SK-N-SH (cell line): ENCODE measurements at regions not wholly inside any gene's neighbourhood (a gene's known extent, or its start where the extent isn't known, plus 50 kb on each side); places are given as distances from the start of the nearest gene placed in this dataset.

Source experiments
- CTCF ChIA-PET: fragments of 300-600, 350-600 bp; formaldehyde crosslinking; extraction: SDS; loops from one replicate; lab custom pipeline; 2021; lab: Yijun Ruan, JAX
- POLR2A ChIA-PET: fragments of 350-600 bp; sonication (Branson Sonifier 250); formaldehyde crosslinking; extraction: SDS; loops from one replicate; lab custom pipeline; 2020; ENCODE audit warnings: antibody characterized with exemption, inconsistent platforms; lab: Yijun Ruan, JAX
- DNase-seq: peaks from one replicate; pipeline ENCODE4 v3.0.0; 2012
- H2AFZ ChIP-seq: fragments of 200-600 bp; sonication (generic); 2 replicates; pipeline ENCODE4 v1.8.1; 2016; ENCODE audit warnings: antibody characterized with exemption, mild to moderate bottlenecking, low read depth
- H3F3A ChIP-seq: fragments of 200-600 bp; sonication (generic); replicated peaks from 2 replicates; pipeline ENCODE3; 2016; ENCODE audit warnings: antibody characterized with exemption, mild to moderate bottlenecking; ENCODE audit not compliant: insufficient read depth
- H3K27ac ChIP-seq, 2 experiments: fragments of 200-500 bp in 1 of 2; fragments of 200-600 bp in 1 of 2; sonication (Bioruptor generic) in 1 of 2; sonication (generic), shearing (Covaris generic) in 1 of 2; 2 replicates each; pipeline versions ENCODE4 v1.5.1 to v1.6.1; 2014 to 2016; ENCODE audit warnings: low read depth in 2 of 2, inconsistent platforms in 1 of 2, low read length in 1 of 2, mild to moderate bottlenecking in 1 of 2, mixed read lengths in 1 of 2
- H3K27me3 ChIP-seq: fragments of 200-600 bp; sonication (generic), shearing (Covaris generic); 2 replicates; pipeline ENCODE4 v1.6.1; 2016; ENCODE audit warnings: mixed run types; ENCODE audit not compliant: insufficient read depth
- H3K36me3 ChIP-seq, 2 experiments: fragments of 200-500 bp in 1 of 2; fragments of 200-600 bp in 1 of 2; sonication (Bioruptor generic) in 1 of 2; sonication (generic) in 1 of 2; replicated peaks in 1 of 2; 2 replicates each; pipeline versions ENCODE3 to v1.5.1; 2014 to 2016; ENCODE audit warnings: low read length in 1 of 2, mild to moderate bottlenecking in 1 of 2; ENCODE audit not compliant: insufficient read depth in 2 of 2, control insufficient read depth in 1 of 2
- H3K4me1 ChIP-seq, 2 experiments: fragments of 200-500 bp in 1 of 2; fragments of 200-600 bp in 1 of 2; sonication (Bioruptor generic) in 1 of 2; sonication (generic), shearing (Covaris generic) in 1 of 2; 2 replicates each; pipeline versions ENCODE4 v1.5.1 to v1.6.1; 2014 to 2016; ENCODE audit warnings: low read depth in 1 of 2, low read length in 1 of 2, mixed run types in 1 of 2; ENCODE audit not compliant: insufficient read depth in 2 of 2, control insufficient read depth in 1 of 2
- H3K4me2 ChIP-seq: fragments of 200-600 bp; sonication (generic), shearing (Covaris generic); 2 replicates; pipeline ENCODE4 v1.6.1; 2017; ENCODE audit warnings: mixed run types
- H3K4me3 ChIP-seq, 2 experiments: fragments of 200-500 bp in 1 of 2; fragments of 200-600 bp in 1 of 2; sonication (Bioruptor generic) in 1 of 2; sonication (generic), shearing (Covaris generic) in 1 of 2; 2 replicates each; pipeline versions ENCODE4 v1.5.1 to v1.8.1; 2014 to 2016; ENCODE audit warnings: low read depth in 2 of 2, inconsistent platforms in 1 of 2, low read length in 1 of 2, mild to moderate bottlenecking in 1 of 2, mixed read lengths in 1 of 2, moderate library complexity in 1 of 2
- H3K79me2 ChIP-seq: fragments of 200-600 bp; sonication (generic); 2 replicates; pipeline ENCODE4 v1.8.1; 2017; ENCODE audit warnings: mild to moderate bottlenecking; ENCODE audit not compliant: insufficient read depth
- H3K9ac ChIP-seq: fragments of 200-600 bp; sonication (generic); 2 replicates; pipeline ENCODE4 v1.6.1; 2017; ENCODE audit warnings: mixed run types
- H3K9me2 ChIP-seq: fragments of 200-600 bp; sonication (generic); 2 replicates; pipeline ENCODE4 v1.6.1; 2017; ENCODE audit warnings: mixed run types
- H3K9me3 ChIP-seq: fragments of 200-600 bp; sonication (generic); 2 replicates; pipeline ENCODE4 v1.6.1; 2017; ENCODE audit warnings: mixed run types, mild to moderate bottlenecking, moderate library complexity
- H4K20me1 ChIP-seq: fragments of 200-600 bp; sonication (generic); 2 replicates; pipeline ENCODE4 v1.6.1; 2017; ENCODE audit warnings: mild to moderate bottlenecking, mixed run types; ENCODE audit not compliant: insufficient read depth
- EP300 ChIP-seq, 2 experiments: IDR thresholded peaks; 2 replicates each; pipeline versions ENCODE4 v1.4.0 to v1.6.1; 2012; ENCODE audit warnings: borderline replicate concordance in 1 of 2, low read depth in 1 of 2, low read length in 1 of 2
- FOXJ3 ChIP-seq: sonication (generic); formaldehyde crosslinking; IDR thresholded peaks from 2 replicates; pipeline ENCODE4 v1.5.1; 2020; ENCODE audit warnings: mild to moderate bottlenecking, missing genetic modification reagents
- FOXM1 ChIP-seq: IDR thresholded peaks from 2 replicates; pipeline ENCODE4 v1.4.0; 2012; ENCODE audit warnings: low read depth, mild to moderate bottlenecking
- GABPA ChIP-seq: IDR thresholded peaks from 2 replicates; pipeline ENCODE4 v1.4.0; 2012; ENCODE audit warnings: low read depth, mild to moderate bottlenecking
- IRF3 ChIP-seq: fragments of 150-350 bp; IDR thresholded peaks from 2 replicates; pipeline ENCODE4 v1.6.1; 2016; ENCODE audit warnings: mild to moderate bottlenecking, low read depth, low read length
- MAX ChIP-seq: IDR thresholded peaks from 2 replicates; pipeline ENCODE4 v1.4.0; 2012; ENCODE audit warnings: low read depth
- NRF1 ChIP-seq: IDR thresholded peaks from 2 replicates; pipeline ENCODE4 v1.6.1; 2012; ENCODE audit warnings: low read depth, mild to moderate bottlenecking, low read length
- RCOR1 ChIP-seq: fragments of 150-350 bp; IDR thresholded peaks from 2 replicates; pipeline ENCODE4 v1.6.1; 2017; ENCODE audit warnings: antibody characterized with exemption, low read length
- SIN3A ChIP-seq: IDR thresholded peaks from 2 replicates; pipeline ENCODE4 v1.6.1; 2012; ENCODE audit warnings: low read depth, mild to moderate bottlenecking, low read length, moderate library complexity, borderline replicate concordance
- SMC3 ChIP-seq: IDR thresholded peaks from 2 replicates; pipeline ENCODE4 v1.6.1; 2012; ENCODE audit warnings: low read depth, low read length, improper control_type of control experiment
- TAF1 ChIP-seq: IDR thresholded peaks from 2 replicates; pipeline ENCODE4 v1.6.1; 2012; ENCODE audit warnings: low read depth, mild to moderate bottlenecking, low read length, moderate library complexity, borderline replicate concordance
- TCF12 ChIP-seq: IDR thresholded peaks from 2 replicates; pipeline ENCODE4 v1.4.0; 2012
- TEAD4 ChIP-seq: IDR thresholded peaks from 2 replicates; pipeline ENCODE4 v1.4.0; 2012; ENCODE audit warnings: mild to moderate bottlenecking, borderline replicate concordance; ENCODE audit not compliant: insufficient read depth
- WGBS: methylation state at CpG from one replicate; pipeline ENCODE4 v1.1.6; 2017; ENCODE audit warnings: low lambda C conversion rate; 5-methylcytosine and 5-hydroxymethylcytosine counted together
- TF ChIP-seq, protein P1 (sequence below): fragments of 200-600 bp; sonication (generic); IDR thresholded peaks from 2 replicates; pipeline ENCODE4 v1.6.1; 2017; ENCODE audit warnings: antibody characterized with exemption, mild to moderate bottlenecking, moderate library complexity
- TF ChIP-seq, protein P2 (sequence below): IDR thresholded peaks from 2 replicates; pipeline ENCODE4; 2012
- TF ChIP-seq, protein P3 (sequence below): IDR thresholded peaks from 2 replicates; pipeline ENCODE4 v1.4.0; 2012; ENCODE audit warnings: low read depth, borderline replicate concordance

GRCh38 chr5:75975496-75975895 is 107.7 kb upstream of the SV2C start:
- CTCF ChIA-PET: interaction anchor here (1.8 kb wide), 1 partner anchor 10 kb away, joined by 7 read pairs; no protein-coding TSS in a partner anchor
- 21% methylated on average over 4 of the region's 5 CpGs for WGBS
- TF ChIP-seq MAX (no peak), TEAD4 (no peak), IRF3 (no peak), TAF1 (no peak), NRF1 (no peak), FOXJ3 (CRISPR knock-in tag) (no peak)
- TF ChIP-seq, protein P1, sequence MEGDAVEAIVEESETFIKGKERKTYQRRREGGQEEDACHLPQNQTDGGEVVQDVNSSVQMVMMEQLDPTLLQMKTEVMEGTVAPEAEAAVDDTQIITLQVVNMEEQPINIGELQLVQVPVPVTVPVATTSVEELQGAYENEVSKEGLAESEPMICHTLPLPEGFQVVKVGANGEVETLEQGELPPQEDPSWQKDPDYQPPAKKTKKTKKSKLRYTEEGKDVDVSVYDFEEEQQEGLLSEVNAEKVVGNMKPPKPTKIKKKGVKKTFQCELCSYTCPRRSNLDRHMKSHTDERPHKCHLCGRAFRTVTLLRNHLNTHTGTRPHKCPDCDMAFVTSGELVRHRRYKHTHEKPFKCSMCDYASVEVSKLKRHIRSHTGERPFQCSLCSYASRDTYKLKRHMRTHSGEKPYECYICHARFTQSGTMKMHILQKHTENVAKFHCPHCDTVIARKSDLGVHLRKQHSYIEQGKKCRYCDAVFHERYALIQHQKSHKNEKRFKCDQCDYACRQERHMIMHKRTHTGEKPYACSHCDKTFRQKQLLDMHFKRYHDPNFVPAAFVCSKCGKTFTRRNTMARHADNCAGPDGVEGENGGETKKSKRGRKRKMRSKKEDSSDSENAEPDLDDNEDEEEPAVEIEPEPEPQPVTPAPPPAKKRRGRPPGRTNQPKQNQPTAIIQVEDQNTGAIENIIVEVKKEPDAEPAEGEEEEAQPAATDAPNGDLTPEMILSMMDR: no peak

DNA sequence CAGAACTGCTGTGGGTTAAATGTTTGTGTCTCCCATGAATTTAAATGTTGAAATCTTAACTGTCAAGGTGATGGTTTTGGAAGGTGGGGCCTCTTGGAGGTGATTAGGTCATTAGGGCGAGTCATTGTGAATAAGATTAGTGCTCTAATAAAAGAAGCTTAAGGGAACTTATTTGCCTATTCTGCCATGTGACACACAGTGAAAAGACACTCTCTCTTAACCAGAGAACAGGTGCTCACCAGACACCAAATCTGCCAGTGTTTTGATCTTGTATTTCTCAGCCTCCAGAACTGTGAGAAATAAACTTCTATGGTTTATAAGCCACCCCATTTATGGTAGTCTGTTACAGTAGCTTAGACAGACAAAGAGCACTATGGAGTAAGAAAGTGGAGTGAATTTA is 117.9 kb upstream of the SV2C start:
- Histone ChIP-seq H3K36me3 (no peaks in the 10 kb centered on the region), H3K4me1 (no peaks in the 10 kb centered on the region; a peak in 1 of 4 replicates), H3K9me2 (no peaks in the 10 kb centered on the region), H3K4me2 (no peak overlapping the region), H3K9me3 (no peaks in the 10 kb centered on the region), H4K20me1 (no peaks in the 10 kb centered on the region), H3K27ac (no peak overlapping the region), H3K4me3 (no peak overlapping the region), H2AFZ (no peak overlapping the region), H3K79me2 (no peaks in the 10 kb centered on the region), H3K27me3 (no peaks in the 10 kb centered on the region), H3F3A (no peaks in the 10 kb centered on the region), H3K9ac (no peak overlapping the region)
- DNase-seq: no peak
- CTCF ChIA-PET: interaction anchor here (1.0 kb wide), 1 partner anchor 25 kb away, joined by 3 read pairs; no protein-coding TSS in a partner anchor
- POLR2A ChIA-PET: no interaction called here
- TF ChIP-seq TCF12 (no peak), GABPA (no peak), SMC3 (no peak), NRF1 (no peak), RCOR1 (no peak), EP300 (IDR thresholded peaks at IDR 0.05; ENCODE audit: borderline replicate concordance in 1 of 2, low read depth in 1 of 2, low read length in 1 of 2) (no peak), FOXM1 (no peak), SIN3A (no peak)
- TF ChIP-seq, protein P2, sequence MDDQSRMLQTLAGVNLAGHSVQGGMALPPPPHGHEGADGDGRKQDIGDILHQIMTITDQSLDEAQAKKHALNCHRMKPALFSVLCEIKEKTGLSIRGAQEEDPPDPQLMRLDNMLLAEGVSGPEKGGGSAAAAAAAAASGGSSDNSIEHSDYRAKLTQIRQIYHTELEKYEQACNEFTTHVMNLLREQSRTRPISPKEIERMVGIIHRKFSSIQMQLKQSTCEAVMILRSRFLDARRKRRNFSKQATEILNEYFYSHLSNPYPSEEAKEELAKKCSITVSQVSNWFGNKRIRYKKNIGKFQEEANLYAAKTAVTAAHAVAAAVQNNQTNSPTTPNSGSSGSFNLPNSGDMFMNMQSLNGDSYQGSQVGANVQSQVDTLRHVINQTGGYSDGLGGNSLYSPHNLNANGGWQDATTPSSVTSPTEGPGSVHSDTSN: no peak
- TF ChIP-seq, protein P3, sequence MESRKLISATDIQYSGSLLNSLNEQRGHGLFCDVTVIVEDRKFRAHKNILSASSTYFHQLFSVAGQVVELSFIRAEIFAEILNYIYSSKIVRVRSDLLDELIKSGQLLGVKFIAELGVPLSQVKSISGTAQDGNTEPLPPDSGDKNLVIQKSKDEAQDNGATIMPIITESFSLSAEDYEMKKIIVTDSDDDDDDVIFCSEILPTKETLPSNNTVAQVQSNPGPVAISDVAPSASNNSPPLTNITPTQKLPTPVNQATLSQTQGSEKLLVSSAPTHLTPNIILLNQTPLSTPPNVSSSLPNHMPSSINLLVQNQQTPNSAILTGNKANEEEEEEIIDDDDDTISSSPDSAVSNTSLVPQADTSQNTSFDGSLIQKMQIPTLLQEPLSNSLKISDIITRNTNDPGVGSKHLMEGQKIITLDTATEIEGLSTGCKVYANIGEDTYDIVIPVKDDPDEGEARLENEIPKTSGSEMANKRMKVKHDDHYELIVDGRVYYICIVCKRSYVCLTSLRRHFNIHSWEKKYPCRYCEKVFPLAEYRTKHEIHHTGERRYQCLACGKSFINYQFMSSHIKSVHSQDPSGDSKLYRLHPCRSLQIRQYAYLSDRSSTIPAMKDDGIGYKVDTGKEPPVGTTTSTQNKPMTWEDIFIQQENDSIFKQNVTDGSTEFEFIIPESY: no peak
- 7% methylated on average over 1 of the region's 1 CpG for WGBS

More at GRCh38 chr5:75975496-75975895, 107.7 kb upstream of the SV2C start:
- no peak for DNase-seq
- no peak overlapping the region for H3K27ac ChIP-seq
- POLR2A ChIA-PET: interaction anchor here (0.8 kb wide), 1 partner anchor 55 kb away, joined by 3 read pairs; no protein-coding TSS in a partner anchor
- no peaks in the 10 kb centered on the region for H4K20me1 ChIP-seq
- H3K79me2 ChIP-seq: no peaks in the 10 kb centered on the region
- no peaks in the 10 kb centered on the region for H3K9me3 ChIP-seq
- no peak overlapping the region for H3K9ac ChIP-seq
- no peaks in the 10 kb centered on the region for H3K36me3 ChIP-seq
- no peak overlapping the region for H3K4me3 ChIP-seq
- H3F3A ChIP-seq: no peaks in the 10 kb centered on the region
- H3K27me3 ChIP-seq: no peaks in the 10 kb centered on the region
- no peaks in the 10 kb centered on the region for H3K4me1 ChIP-seq
- H2AFZ ChIP-seq: no peak overlapping the region
- H3K9me2 ChIP-seq: no peaks in the 10 kb centered on the region
- no peak overlapping the region for H3K4me2 ChIP-seq
